ENCODE measurements at regions not wholly inside any gene's neighbourhood (a gene's known extent, or its start where the extent isn't known, plus 50 kb on each side); places are given as distances from the start of the nearest gene placed in this dataset.

DNA sequence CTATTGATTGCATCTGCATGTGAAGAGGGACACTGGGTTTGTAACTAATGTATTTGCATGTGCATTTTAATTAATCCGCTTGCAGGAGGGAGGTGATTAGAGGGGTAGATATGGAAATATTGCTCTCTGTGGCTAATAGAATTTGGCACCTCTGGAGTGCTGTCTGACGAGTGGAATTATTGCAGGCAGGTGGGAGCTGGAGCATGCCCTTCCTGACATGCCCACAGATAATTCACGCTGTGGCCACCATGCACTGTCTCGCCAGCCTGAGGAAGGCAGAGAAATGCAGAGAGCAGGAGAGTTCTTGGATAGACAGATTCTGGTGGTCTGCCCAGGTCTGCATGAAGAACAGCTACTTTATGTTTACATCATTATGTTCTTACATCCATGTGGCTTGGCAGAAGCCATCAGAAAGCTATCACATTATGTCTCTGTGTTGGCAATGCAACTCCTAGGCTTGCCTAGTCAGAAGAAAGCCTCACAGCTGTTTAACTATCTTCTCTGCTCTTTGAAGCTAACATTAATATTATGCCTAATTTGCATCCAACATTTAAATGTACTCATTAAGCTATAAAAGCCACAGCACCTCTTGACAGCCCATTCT is 89.4 kb upstream of the DRD2 start:
- no peak overlapping the region for H3K4ac ChIP-seq (ENCODE audit: low read depth in 1 of 2, low read length in 2 of 2)
- no peak overlapping the region for H2BK12ac ChIP-seq (ENCODE audit: low read length in 2 of 2)
- H3K23ac ChIP-seq (ENCODE audit: low read length in 2 of 2) = no peak overlapping the region
- no peak overlapping the region for H3K14ac ChIP-seq (ENCODE audit: low read length in 2 of 2)
- DNase-seq = no peak
- H3K18ac ChIP-seq (ENCODE audit: low read depth in 1 of 2, low read length in 2 of 2) = no peak overlapping the region
- no peak overlapping the region for H3K27ac ChIP-seq (ENCODE audit: low read length, poor library complexity, severe bottlenecking)
- no peak overlapping the region for H3K4me2 ChIP-seq (ENCODE audit: low read length, poor library complexity, severe bottlenecking)
- no peak overlapping the region for H2BK5ac ChIP-seq (ENCODE audit: low read depth, low read length, poor library complexity, severe bottlenecking)
- H3K36me3 ChIP-seq (ENCODE audit: control insufficient read depth in 1 of 2, insufficient read depth in 2 of 2, low read depth in 1 of 2, low read length in 2 of 2) = no peaks in the 10 kb centered on the region
- H3K9me3 ChIP-seq (ENCODE audit: control insufficient read depth, low read length) = no peaks in the 10 kb centered on the region
- H4K8ac ChIP-seq (ENCODE audit: low read length) = no peak overlapping the region
- H2AK5ac ChIP-seq (ENCODE audit: low read length, severe bottlenecking) = no peak overlapping the region
- WGBS = 73% methylated on average over 3 of the region's 4 CpGs
- no peak overlapping the region for H4K91ac ChIP-seq (ENCODE audit: low read length)
- H2BK15ac ChIP-seq (ENCODE audit: low read depth, poor library complexity, severe bottlenecking) = no peak overlapping the region
- peaks cover 0 to 79% of the 10 kb centered on the region in 2 experiments for H3K27me3 ChIP-seq (ENCODE audit: control insufficient read depth in 1 of 2, insufficient read depth in 1 of 2, low read length in 2 of 2)
- no peak overlapping the region for H2BK120ac ChIP-seq (ENCODE audit: low read depth, low read length)
- H3K9ac ChIP-seq (ENCODE audit: low read length) = no peak overlapping the region
- H2AFZ ChIP-seq (ENCODE audit: low read depth, low read length) = no peak overlapping the region
- H3K79me1 ChIP-seq (replicated peaks; ENCODE audit: low read length, poor library complexity, severe bottlenecking) = no peaks in the 10 kb centered on the region
- H3K4me1 ChIP-seq (ENCODE audit: control insufficient read depth, insufficient read depth, low read depth, low read length) = no peaks in the 10 kb centered on the region
- no peak overlapping the region for H3K4me3 ChIP-seq (ENCODE audit: insufficient read depth in 1 of 2, low read depth in 1 of 2, low read length in 2 of 2)

DNA sequence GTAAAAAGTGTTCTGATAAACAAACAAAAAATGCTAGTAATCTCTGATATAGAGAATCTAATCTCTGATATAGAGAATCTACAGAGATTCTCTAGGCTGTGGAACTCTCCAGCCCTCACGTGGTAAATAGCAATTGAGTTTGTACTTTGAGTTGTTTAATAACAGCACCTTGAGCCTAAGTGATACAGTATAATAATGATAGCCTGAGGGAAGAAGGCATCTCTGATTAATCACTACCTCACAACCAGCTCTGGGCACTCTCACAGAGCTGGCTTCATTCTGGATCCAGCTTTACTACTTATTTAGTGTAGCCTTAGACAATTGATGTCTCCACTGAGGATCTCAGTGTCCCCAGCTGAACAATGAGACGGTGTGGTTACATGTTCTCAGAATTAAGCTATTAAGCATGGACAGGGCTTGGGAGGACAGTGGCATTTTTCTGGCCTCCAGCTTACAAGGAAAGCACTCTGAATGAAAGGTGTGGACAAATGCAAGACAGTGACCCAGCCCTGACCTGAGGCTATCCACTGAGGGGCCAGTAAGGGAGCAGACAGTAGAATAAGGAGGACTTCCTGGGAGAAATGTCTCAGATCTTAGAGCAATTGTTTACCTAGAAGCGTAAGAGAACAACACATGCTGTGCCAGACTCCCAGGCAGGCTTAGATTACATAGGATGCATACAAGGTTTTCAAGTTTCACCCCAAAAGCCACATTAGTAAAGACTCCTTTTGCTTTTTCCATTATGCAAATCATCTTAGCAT is 88.7 kb upstream of the DRD2 start:
- Histone ChIP-seq H3K18ac (ENCODE audit: low read depth in 1 of 2, low read length in 2 of 2) (no peak overlapping the region), H3K27ac (ENCODE audit: low read length, poor library complexity, severe bottlenecking) (no peak overlapping the region), H3K9ac (ENCODE audit: low read length) (no peak overlapping the region), H2BK15ac (ENCODE audit: low read depth, poor library complexity, severe bottlenecking) (no peak overlapping the region), H2AK5ac (ENCODE audit: low read length, severe bottlenecking) (no peak overlapping the region), H2BK120ac (ENCODE audit: low read depth, low read length) (no peak overlapping the region), H4K91ac (ENCODE audit: low read length) (no peak overlapping the region), H2BK12ac (ENCODE audit: low read length in 2 of 2) (no peak overlapping the region), H3K4ac (ENCODE audit: low read depth in 1 of 2, low read length in 2 of 2) (no peak overlapping the region), H3K36me3 (ENCODE audit: control insufficient read depth in 1 of 2, insufficient read depth in 2 of 2, low read depth in 1 of 2, low read length in 2 of 2) (no peaks in the 10 kb centered on the region), H3K4me1 (ENCODE audit: control insufficient read depth, insufficient read depth, low read depth, low read length) (no peaks in the 10 kb centered on the region), H3K79me1 (replicated peaks; ENCODE audit: low read length, poor library complexity, severe bottlenecking) (no peaks in the 10 kb centered on the region), H3K9me3 (ENCODE audit: control insufficient read depth, low read length) (no peaks in the 10 kb centered on the region), H3K4me2 (ENCODE audit: low read length, poor library complexity, severe bottlenecking) (no peak overlapping the region), H2AFZ (ENCODE audit: low read depth, low read length) (no peak overlapping the region), H4K8ac (ENCODE audit: low read length) (no peak overlapping the region), H3K4me3 (ENCODE audit: insufficient read depth in 1 of 2, low read depth in 1 of 2, low read length in 2 of 2) (no peak overlapping the region), H3K23ac (ENCODE audit: low read length in 2 of 2) (no peak overlapping the region), H3K27me3 (ENCODE audit: control insufficient read depth in 1 of 2, insufficient read depth in 1 of 2, low read length in 2 of 2) (peaks cover 0 to 77% of the 10 kb centered on the region in 2 experiments), H2BK5ac (ENCODE audit: low read depth, low read length, poor library complexity, severe bottlenecking) (no peak overlapping the region), H3K14ac (ENCODE audit: low read length in 2 of 2) (no peak overlapping the region)
- DNase-seq = no peak
- 60% methylated on average over 2 of the region's 3 CpGs for WGBS

DNA sequence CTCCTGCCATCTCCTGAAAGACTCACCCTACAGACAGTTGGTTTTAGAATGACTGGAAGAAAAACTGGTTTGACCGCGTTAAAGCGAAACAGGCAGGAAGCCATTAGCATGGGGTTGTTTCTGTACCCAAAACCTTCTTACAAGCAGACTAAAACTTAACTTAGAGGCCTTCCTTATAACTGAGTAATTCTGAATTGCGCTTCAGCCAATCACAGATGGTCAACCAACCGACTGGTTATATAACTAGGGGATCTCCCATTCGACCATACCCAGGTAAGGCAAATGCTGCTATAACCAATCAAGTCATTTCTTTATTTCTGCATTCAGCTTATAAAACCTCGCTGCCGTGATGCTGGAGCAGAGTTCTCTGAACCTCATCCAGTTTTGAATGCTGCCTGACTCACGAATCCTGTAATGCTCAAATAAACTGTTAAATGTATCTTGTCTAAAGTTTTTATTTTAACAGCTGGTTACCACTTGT is 87.8 kb upstream of the DRD2 start:
- DNase-seq = no peak
- no peak overlapping the region for H3K9ac ChIP-seq (ENCODE audit: low read length)
- H2BK5ac ChIP-seq (ENCODE audit: low read depth, low read length, poor library complexity, severe bottlenecking) = no peak overlapping the region
- no peaks in the 10 kb centered on the region for H3K9me3 ChIP-seq (ENCODE audit: control insufficient read depth, low read length)
- H4K91ac ChIP-seq (ENCODE audit: low read length) = no peak overlapping the region
- no peak overlapping the region for H3K27ac ChIP-seq (ENCODE audit: low read length, poor library complexity, severe bottlenecking)
- no peak overlapping the region for H4K8ac ChIP-seq (ENCODE audit: low read length)
- H3K18ac ChIP-seq (ENCODE audit: low read depth in 1 of 2, low read length in 2 of 2) = no peak overlapping the region
- H3K27me3 ChIP-seq (ENCODE audit: control insufficient read depth in 1 of 2, insufficient read depth in 1 of 2, low read length in 2 of 2) = peaks cover 0 to 69% of the 10 kb centered on the region in 2 experiments
- no peaks in the 10 kb centered on the region for H3K36me3 ChIP-seq (ENCODE audit: control insufficient read depth in 1 of 2, insufficient read depth in 2 of 2, low read depth in 1 of 2, low read length in 2 of 2)
- no peak overlapping the region for H2AK5ac ChIP-seq (ENCODE audit: low read length, severe bottlenecking)
- no peak overlapping the region for H2BK12ac ChIP-seq (ENCODE audit: low read length in 2 of 2)
- H3K23ac ChIP-seq (ENCODE audit: low read length in 2 of 2) = no peak overlapping the region
- no peak overlapping the region for H3K4ac ChIP-seq (ENCODE audit: low read depth in 1 of 2, low read length in 2 of 2)
- H2AFZ ChIP-seq (ENCODE audit: low read depth, low read length) = no peak overlapping the region
- no peaks in the 10 kb centered on the region for H3K79me1 ChIP-seq (replicated peaks; ENCODE audit: low read length, poor library complexity, severe bottlenecking)
- H3K4me3 ChIP-seq (ENCODE audit: insufficient read depth in 1 of 2, low read depth in 1 of 2, low read length in 2 of 2) = no peak overlapping the region
- H2BK15ac ChIP-seq (ENCODE audit: low read depth, poor library complexity, severe bottlenecking) = no peak overlapping the region
- 74% methylated on average over 7 of the region's 9 CpGs for WGBS
- no peak overlapping the region for H2BK120ac ChIP-seq (ENCODE audit: low read depth, low read length)
- no peak overlapping the region for H3K4me2 ChIP-seq (ENCODE audit: low read length, poor library complexity, severe bottlenecking)
- no peaks in the 10 kb centered on the region for H3K4me1 ChIP-seq (ENCODE audit: control insufficient read depth, insufficient read depth, low read depth, low read length)
- H3K14ac ChIP-seq (ENCODE audit: low read length in 2 of 2) = no peak overlapping the region

DNA sequence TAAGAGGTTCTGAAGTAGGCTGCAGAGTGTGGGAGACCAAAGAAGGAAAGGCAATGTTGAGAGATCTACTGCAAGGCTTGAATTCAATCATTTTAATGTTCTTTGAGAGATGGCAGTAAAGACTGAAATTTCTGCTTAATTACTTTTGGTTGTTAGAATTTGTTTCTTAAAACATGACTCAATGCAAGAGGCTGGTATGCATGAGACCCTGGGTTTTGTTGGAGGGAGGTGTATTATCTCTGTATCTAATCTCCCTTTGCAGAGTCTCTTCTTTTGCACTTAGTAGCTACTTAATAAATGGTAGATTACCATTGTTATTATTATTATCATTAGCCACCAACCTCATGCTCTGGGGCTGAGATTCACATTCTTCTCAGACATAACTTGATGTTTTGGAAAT is 87.4 kb upstream of the DRD2 start:
- Histone ChIP-seq H3K4ac (ENCODE audit: low read depth in 1 of 2, low read length in 2 of 2) (no peak overlapping the region), H2BK120ac (ENCODE audit: low read depth, low read length) (no peak overlapping the region), H2BK12ac (ENCODE audit: low read length in 2 of 2) (no peak overlapping the region), H3K27ac (ENCODE audit: low read length, poor library complexity, severe bottlenecking) (no peak overlapping the region), H2BK5ac (ENCODE audit: low read depth, low read length, poor library complexity, severe bottlenecking) (no peak overlapping the region), H3K4me2 (ENCODE audit: low read length, poor library complexity, severe bottlenecking) (no peak overlapping the region), H3K14ac (ENCODE audit: low read length in 2 of 2) (no peak overlapping the region), H3K4me1 (ENCODE audit: control insufficient read depth, insufficient read depth, low read depth, low read length) (no peaks in the 10 kb centered on the region), H4K8ac (ENCODE audit: low read length) (no peak overlapping the region), H3K79me1 (replicated peaks; ENCODE audit: low read length, poor library complexity, severe bottlenecking) (no peaks in the 10 kb centered on the region), H2BK15ac (ENCODE audit: low read depth, poor library complexity, severe bottlenecking) (no peak overlapping the region), H3K9ac (ENCODE audit: low read length) (no peak overlapping the region), H4K91ac (ENCODE audit: low read length) (no peak overlapping the region), H3K4me3 (ENCODE audit: insufficient read depth in 1 of 2, low read depth in 1 of 2, low read length in 2 of 2) (no peak overlapping the region), H3K27me3 (ENCODE audit: control insufficient read depth in 1 of 2, insufficient read depth in 1 of 2, low read length in 2 of 2) (peaks cover 0 to 67% of the 10 kb centered on the region in 2 experiments), H3K36me3 (ENCODE audit: control insufficient read depth in 1 of 2, insufficient read depth in 2 of 2, low read depth in 1 of 2, low read length in 2 of 2) (no peaks in the 10 kb centered on the region), H3K18ac (ENCODE audit: low read depth in 1 of 2, low read length in 2 of 2) (no peak overlapping the region), H3K23ac (ENCODE audit: low read length in 2 of 2) (no peak overlapping the region), H3K9me3 (ENCODE audit: control insufficient read depth, low read length) (no peaks in the 10 kb centered on the region), H2AFZ (ENCODE audit: low read depth, low read length) (no peak overlapping the region), H2AK5ac (ENCODE audit: low read length, severe bottlenecking) (no peak overlapping the region)
- DNase-seq = no peak
